K562 (cell line): ENCODE measurements at regions not wholly inside any gene's neighbourhood (a gene's known extent, or its start where the extent isn't known, plus 50 kb on each side); places are given as distances from the start of the nearest gene placed in this dataset.

Experiments used
- ATAC-seq: fragments of 200-7000 bp; cut with Tn5 transposase; 3 replicates; pipeline ENCODE4 v1.9.1; 2020; ENCODE audit warnings: moderate library complexity
- BruUV-seq: library from RNA; stranded (reverse); fragments of 400-500 nt; replicated peaks from 2 replicates; lab custom pipeline; 2021; lab: Mats Ljungman, UMichigan
- CTCF ChIA-PET: fragments of 300-600 bp; formaldehyde crosslinking; extraction: SDS; loops from one replicate; lab custom pipeline; 2021; ENCODE audit warnings: low intra/inter-chr PET ratio; lab: Yijun Ruan, JAX
- POLR2A ChIA-PET: fragments of 300-600, 350-650 bp; sonication (Branson Sonifier 250); formaldehyde crosslinking; extraction: SDS; loops from one replicate; lab custom pipeline; 2021; ENCODE audit warnings: antibody characterized with exemption, inconsistent platforms; lab: Yijun Ruan, JAX
- DNase-seq, 4 experiments: peaks; one replicate each; pipeline versions ENCODE4 v3.0.0 to v3.0.0-alpha.2; 2011 to 2018; ENCODE audit warnings: low spot score in 3 of 4, mixed read lengths in 3 of 4; ENCODE audit errors: extremely low read depth in 1 of 4
- FAIRE-seq: peaks from 2 replicates; lab custom pipeline; 2011; peaks lifted over from hg19 to GRCh38; lab: Jason Lieb, UNC
- H2AFZ ChIP-seq: 2 replicates; pipeline ENCODE4 v1.6.0; 2011; ENCODE audit warnings: low read depth, low read length, control low read depth, inconsistent platforms
- H3K27ac ChIP-seq: fragments of 200-600 bp; 3 replicates; pipeline ENCODE4 v1.8.0; 2011; ENCODE audit warnings: low read depth, mild to moderate bottlenecking, control low read depth, inconsistent platforms, low read length, moderate library complexity, mixed read lengths; ENCODE audit errors: extremely low read depth
- H3K27me3 ChIP-seq, 2 experiments: fragments of 300-600 bp in 1 of 2; 2 replicates in 1 of 2; 3 replicates in 1 of 2; pipeline versions ENCODE4 v1.6.0 to v1.8.0; 2011; ENCODE audit warnings: inconsistent platforms in 2 of 2, low read length in 2 of 2, mild to moderate bottlenecking in 1 of 2, mixed read lengths in 1 of 2, moderate library complexity in 1 of 2; ENCODE audit not compliant: control insufficient read depth in 2 of 2, insufficient read depth in 2 of 2
- H3K36me3 ChIP-seq: fragments of 300-600 bp; 3 replicates; pipeline ENCODE4 v1.8.0; 2011; ENCODE audit warnings: mild to moderate bottlenecking, low read length, inconsistent platforms; ENCODE audit not compliant: control insufficient read depth, insufficient read depth
- H3K4me1 ChIP-seq, 2 experiments: fragments of 200-600 bp in 1 of 2; replicated peaks in 1 of 2; 2 replicates in 1 of 2; 3 replicates in 1 of 2; pipeline versions ENCODE4 v1.5.1 to v1.8.0; 2011; ENCODE audit warnings: inconsistent platforms in 2 of 2, low read length in 2 of 2, mild to moderate bottlenecking in 1 of 2, mixed read lengths in 1 of 2, moderate library complexity in 1 of 2; ENCODE audit not compliant: control insufficient read depth in 2 of 2, insufficient read depth in 2 of 2
- H3K4me2 ChIP-seq: 2 replicates; pipeline ENCODE4 v1.6.1; 2011; ENCODE audit warnings: low read length, control low read depth, inconsistent platforms, mixed read lengths; ENCODE audit not compliant: insufficient read depth
- H3K4me3 ChIP-seq: fragments of 200-600 bp; sonication (generic), shearing (Covaris generic); 2 replicates; pipeline ENCODE4 v1.5.1; 2016; ENCODE audit warnings: control low read depth, inconsistent platforms
- H3K79me2 ChIP-seq: fragments of 200-600 bp; 3 replicates; pipeline ENCODE4 v1.8.0; 2011; ENCODE audit warnings: low read length, inconsistent platforms; ENCODE audit not compliant: control insufficient read depth, insufficient read depth
- H3K9ac ChIP-seq, 2 experiments: 2 replicates each; pipeline versions ENCODE4 v1.6.0 to v1.6.1; 2011; ENCODE audit warnings: low read depth in 2 of 2, low read length in 2 of 2, control low read depth in 1 of 2, inconsistent platforms in 1 of 2, mild to moderate bottlenecking in 1 of 2, mixed read lengths in 1 of 2; ENCODE audit not compliant: insufficient read depth in 1 of 2
- H3K9me1 ChIP-seq: one replicate; pipeline ENCODE4 v1.6.0; 2011; ENCODE audit warnings: inconsistent platforms, mild to moderate bottlenecking, low read length, moderate library complexity; ENCODE audit not compliant: control insufficient read depth, insufficient read depth
- H3K9me3 ChIP-seq: replicated peaks from 2 replicates; pipeline ENCODE4 v1.5.1; 2011; ENCODE audit warnings: low read depth, low read length, inconsistent platforms; ENCODE audit not compliant: control insufficient read depth, insufficient read depth
- H4K20me1 ChIP-seq: replicated peaks from 2 replicates; pipeline ENCODE4 v1.6.1; 2011; ENCODE audit warnings: low read length, inconsistent platforms, mixed read lengths; ENCODE audit not compliant: control insufficient read depth, insufficient read depth
- CGGBP1 ChIP-seq: fragments of 250-450 bp; sonication (Bioruptor Pico); IDR thresholded peaks from 2 replicates; pipeline ENCODE4 v1.9.0; 2021; ENCODE audit warnings: mild to moderate bottlenecking
- COPS2 ChIP-seq: fragments of 450-650 bp; conservative IDR thresholded peaks from 2 replicates; pipeline ENCODE4 v1.6.1; 2016; ENCODE audit warnings: mild to moderate bottlenecking, moderate library complexity
- HMG20B ChIP-seq: fragments of 250-450 bp; sonication (Bioruptor Pico); IDR thresholded peaks from 2 replicates; pipeline ENCODE4 v1.5.0; 2021; ENCODE audit warnings: mild to moderate bottlenecking
- MYBL2 ChIP-seq, 2 experiments: fragments of 450-650 bp in 1 of 2; sonication (generic) in 1 of 2; formaldehyde crosslinking in 1 of 2; IDR thresholded peaks; 2 replicates each; pipeline versions ENCODE4 v1.6.1 to v1.8.1; 2017 to 2022; ENCODE audit warnings: borderline replicate concordance in 1 of 2, inconsistent platforms in 1 of 2, low read depth in 1 of 2, mild to moderate bottlenecking in 1 of 2, missing genetic modification reagents in 1 of 2, moderate library complexity in 1 of 2
- PHB ChIP-seq: fragments of 250-450 bp; sonication (Bioruptor Pico); IDR thresholded peaks from 2 replicates; pipeline ENCODE4 v1.5.0; 2021
- RBM17 ChIP-seq: fragments of 200-400 bp; formaldehyde crosslinking; IDR thresholded peaks from 2 replicates; pipeline ENCODE4 v1.6.1; 2017; ENCODE audit warnings: low read depth, mild to moderate bottlenecking, low read length, borderline replicate concordance
- SAFB2 ChIP-seq: fragments of 200-400 bp; formaldehyde crosslinking; IDR thresholded peaks from 2 replicates; pipeline ENCODE4 v1.6.1; 2018; ENCODE audit warnings: borderline replicate concordance, low read length, low read depth, moderate library complexity; ENCODE audit not compliant: severe bottlenecking
- VEZF1 ChIP-seq: fragments of 200-800 bp; sonication (Bioruptor generic); IDR thresholded peaks from 2 replicates; pipeline ENCODE4 v1.6.1; 2017; ENCODE audit warnings: missing genetic modification characterization, missing compliant biosample characterization
- ZNF384 ChIP-seq: IDR thresholded peaks from 2 replicates; pipeline ENCODE4 v1.6.1; 2012; ENCODE audit warnings: low read depth, low read length, improper control_type of control experiment
- ZNF830 ChIP-seq: fragments of 250-450 bp; sonication (Bioruptor Pico); IDR thresholded peaks from 2 replicates; pipeline ENCODE4 v1.5.0; 2021; ENCODE audit warnings: mild to moderate bottlenecking
- WGBS: fragments of 100-300 bp; shearing (Covaris generic); methylation state at CpG from one replicate; pipeline ENCODE4 v1.1.6; 2016; ENCODE audit warnings: low coverage, mixed read lengths; ENCODE audit not compliant: insufficient coverage; ENCODE audit errors: missing lambda C conversion rate; 5-methylcytosine and 5-hydroxymethylcytosine counted together
- in situ Hi-C: fragments of 300-500 bp; cut with MboI; formaldehyde crosslinking; loops from 4 replicates; pipeline ENCODE4 v1.15.0; 2018; ENCODE audit warnings: inconsistent platforms, mixed read lengths
- intact Hi-C: fragments of 100-400 bp; cut with micrococcal nuclease; formaldehyde crosslinking; loops from 2 replicates; pipeline ENCODE4 v1.14.2; 2022
- TF ChIP-seq, protein P1 (sequence below): fragments of 450-650 bp; IDR thresholded peaks from 2 replicates; pipeline ENCODE4 v1.6.1; 2016
- TF ChIP-seq, protein P2 (sequence below): sonication (generic); formaldehyde crosslinking; IDR thresholded peaks from 2 replicates; pipeline ENCODE4 v1.4.0; 2020; ENCODE audit warnings: mild to moderate bottlenecking, missing genetic modification reagents

DNA sequence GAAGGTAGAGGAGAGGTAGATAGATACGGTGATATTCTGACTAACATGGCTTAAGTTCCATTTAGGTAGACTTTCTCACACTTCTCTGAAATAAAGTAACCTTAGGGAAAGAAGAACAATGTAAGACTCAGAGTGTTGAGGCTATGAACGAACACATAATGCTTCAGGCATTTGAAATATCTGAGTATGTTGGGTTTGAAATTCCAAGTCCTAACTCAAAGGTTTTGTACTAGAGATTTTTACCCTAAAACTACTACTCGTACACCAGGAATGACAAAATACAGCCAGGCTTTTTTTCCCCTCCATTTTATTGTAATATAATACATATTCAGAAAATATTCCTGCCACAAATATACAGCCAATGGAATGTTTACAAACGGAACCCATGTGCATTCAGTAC lies 592.6 kb downstream of the ETS1 start:
- no peak for TF ChIP-seq CGGBP1
- no peak for FAIRE-seq
- H3K36me3 ChIP-seq: no peaks in the 10 kb centered on the region
- 0% methylated on average over 4 of the region's 4 CpGs for WGBS
- ChIA-PET CTCF (no interaction called here), POLR2A (no interaction called here)
- in situ Hi-C loops (no loop called here), intact Hi-C loops (no loop called here)
- no peak overlapping the region for H3K9ac ChIP-seq
- H3K9me1 ChIP-seq: no peaks in the 10 kb centered on the region
- no peaks in the 10 kb centered on the region for H3K79me2 ChIP-seq
- DNase-seq: no peak
- no peak overlapping the region for H3K4me3 ChIP-seq
- no peak overlapping the region for H3K4me2 ChIP-seq
- no peaks in the 10 kb centered on the region for H3K9me3 ChIP-seq
- H3K27ac ChIP-seq: no peak overlapping the region
- H3K4me1 ChIP-seq: no peaks in the 10 kb centered on the region
- ATAC-seq: no peak
- BruUV-seq: no TSS peak
- H2AFZ ChIP-seq: no peak overlapping the region
- H3K27me3 ChIP-seq: no peaks in the 10 kb centered on the region
- no peaks in the 10 kb centered on the region for H4K20me1 ChIP-seq

- in situ Hi-C loops: no loop called here
- DNase-seq: no peak
- TF ChIP-seq HMG20B (CRISPR knock-in tag): no peak
- TF ChIP-seq, protein P1, sequence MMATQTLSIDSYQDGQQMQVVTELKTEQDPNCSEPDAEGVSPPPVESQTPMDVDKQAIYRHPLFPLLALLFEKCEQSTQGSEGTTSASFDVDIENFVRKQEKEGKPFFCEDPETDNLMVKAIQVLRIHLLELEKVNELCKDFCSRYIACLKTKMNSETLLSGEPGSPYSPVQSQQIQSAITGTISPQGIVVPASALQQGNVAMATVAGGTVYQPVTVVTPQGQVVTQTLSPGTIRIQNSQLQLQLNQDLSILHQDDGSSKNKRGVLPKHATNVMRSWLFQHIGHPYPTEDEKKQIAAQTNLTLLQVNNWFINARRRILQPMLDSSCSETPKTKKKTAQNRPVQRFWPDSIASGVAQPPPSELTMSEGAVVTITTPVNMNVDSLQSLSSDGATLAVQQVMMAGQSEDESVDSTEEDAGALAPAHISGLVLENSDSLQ: no peak
- TF ChIP-seq ZNF384: no peak
- TF ChIP-seq ZNF830 (CRISPR knock-in tag): no peak
- TF ChIP-seq PHB: no peak
- no peak for TF ChIP-seq SAFB2
- TF ChIP-seq MYBL2 (IDR thresholded peaks at IDR 0.05; ENCODE audit: low read depth): no peak
- no peak for TF ChIP-seq MYBL2 (CRISPR knock-in tag; IDR thresholded peaks at IDR 0.05; ENCODE audit: borderline replicate concordance)
- no peak for TF ChIP-seq VEZF1
- TF ChIP-seq COPS2: no peak
- TF ChIP-seq, protein P2, sequence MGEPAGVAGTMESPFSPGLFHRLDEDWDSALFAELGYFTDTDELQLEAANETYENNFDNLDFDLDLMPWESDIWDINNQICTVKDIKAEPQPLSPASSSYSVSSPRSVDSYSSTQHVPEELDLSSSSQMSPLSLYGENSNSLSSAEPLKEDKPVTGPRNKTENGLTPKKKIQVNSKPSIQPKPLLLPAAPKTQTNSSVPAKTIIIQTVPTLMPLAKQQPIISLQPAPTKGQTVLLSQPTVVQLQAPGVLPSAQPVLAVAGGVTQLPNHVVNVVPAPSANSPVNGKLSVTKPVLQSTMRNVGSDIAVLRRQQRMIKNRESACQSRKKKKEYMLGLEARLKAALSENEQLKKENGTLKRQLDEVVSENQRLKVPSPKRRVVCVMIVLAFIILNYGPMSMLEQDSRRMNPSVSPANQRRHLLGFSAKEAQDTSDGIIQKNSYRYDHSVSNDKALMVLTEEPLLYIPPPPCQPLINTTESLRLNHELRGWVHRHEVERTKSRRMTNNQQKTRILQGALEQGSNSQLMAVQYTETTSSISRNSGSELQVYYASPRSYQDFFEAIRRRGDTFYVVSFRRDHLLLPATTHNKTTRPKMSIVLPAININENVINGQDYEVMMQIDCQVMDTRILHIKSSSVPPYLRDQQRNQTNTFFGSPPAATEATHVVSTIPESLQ: no peak
- TF ChIP-seq RBM17: no peak
These were observed 593.6 kb downstream of the ETS1 start for GRCh38 chr11:127993788-127994187.

More at GRCh38 chr11:127993788-127994187, 593.6 kb downstream of the ETS1 start:
- no peaks in the 10 kb centered on the region for H3K27me3 ChIP-seq
- H3K27ac ChIP-seq: no peak overlapping the region
- no peaks in the 10 kb centered on the region for H3K4me1 ChIP-seq
- ATAC-seq (no peak), FAIRE-seq (no peak)
- H3K4me3 ChIP-seq: no peak overlapping the region
- no peaks in the 10 kb centered on the region for H3K36me3 ChIP-seq
- intact Hi-C loops: no loop called here
- CTCF ChIA-PET: no interaction called here
- no peaks in the 10 kb centered on the region for H4K20me1 ChIP-seq
- H3K9ac ChIP-seq: no peak overlapping the region
- H3K9me3 ChIP-seq: no peaks in the 10 kb centered on the region
- H3K4me2 ChIP-seq: no peak overlapping the region
- no peaks in the 10 kb centered on the region for H3K9me1 ChIP-seq
- H2AFZ ChIP-seq: no peak overlapping the region
- POLR2A ChIA-PET: no interaction called here
- WGBS: 0% methylated on average over 7 of the region's 7 CpGs
- H3K79me2 ChIP-seq: no peaks in the 10 kb centered on the region
- BruUV-seq: no TSS peak
